C4-2B (cell line): ENCODE measurements at regions not wholly inside any gene's neighbourhood (a gene's known extent, or its start where the extent isn't known, plus 50 kb on each side); places are given as distances from the start of the nearest gene placed in this dataset.

Source experiments
- CTCF ChIP-seq: fragments of 450-650 bp; conservative IDR thresholded peaks from 2 replicates; pipeline ENCODE4 v1.5.1; 2017; ENCODE audit warnings: mild to moderate bottlenecking
- ZFX ChIP-seq: fragments of 450-650 bp; IDR thresholded peaks from 2 replicates; pipeline ENCODE4 v1.6.1; 2017

- TF ChIP-seq CTCF (no peak), ZFX (no peak)
Observed at GRCh38 chr14:62093736-62094135, 331.5 kb downstream of the SNAPC1 start.
